ENCODE measurements at regions not wholly inside any gene's neighbourhood (a gene's known extent, or its start where the extent isn't known, plus 50 kb on each side); places are given as distances from the start of the nearest gene placed in this dataset.

DNA sequence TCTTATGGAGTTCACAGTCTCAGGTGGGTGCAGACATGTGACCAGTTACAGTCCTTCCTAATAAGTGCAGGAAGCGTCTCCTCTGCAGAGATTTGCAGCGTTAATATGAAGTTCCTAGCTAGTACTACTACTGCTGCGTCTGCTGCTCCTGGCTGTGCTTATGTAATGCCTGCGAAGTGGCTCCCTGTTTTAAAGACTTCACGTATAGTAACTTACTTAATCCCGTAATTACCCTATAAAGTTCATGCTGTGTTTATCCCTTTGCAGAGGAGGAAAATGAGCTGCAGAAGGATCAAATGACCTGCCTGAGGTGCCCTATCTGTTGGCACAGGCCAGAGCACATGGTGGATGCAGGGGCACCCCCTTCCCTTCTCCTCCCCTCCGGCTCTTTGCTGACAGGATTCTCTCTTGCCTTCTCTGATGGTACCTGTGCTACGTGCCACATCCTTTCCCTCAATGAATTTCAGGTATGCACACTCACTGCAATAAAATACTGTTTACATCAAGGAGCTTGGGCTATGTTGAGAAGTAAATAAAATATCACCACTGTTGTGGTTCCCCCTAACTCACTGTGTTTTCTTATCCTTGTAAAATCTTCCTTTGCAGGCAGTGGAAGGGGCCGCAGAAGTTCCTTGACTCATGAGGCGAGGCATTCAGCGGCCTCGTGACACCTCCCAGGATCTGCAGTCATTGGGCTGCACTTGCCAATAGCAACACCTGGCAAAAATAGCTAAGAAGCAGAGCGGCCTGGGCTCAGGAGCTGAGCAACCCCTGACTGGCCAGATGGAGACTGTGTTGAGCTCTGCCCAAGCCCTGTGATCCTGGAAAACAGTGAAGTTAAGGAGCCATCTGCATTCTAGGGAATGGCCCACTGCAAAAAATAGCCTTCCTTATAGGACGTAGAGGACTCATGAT is 188.9 kb upstream of the ATP10A start (continued):
- no peak for TF ChIP-seq RBAK (tag by site-specific recombination; IDR thresholded peaks at IDR 0.05)
- no peak for TF ChIP-seq ZNF423 (tag by site-specific recombination; IDR thresholded peaks at IDR 0.05)
- TF ChIP-seq ZFP69B (tag by site-specific recombination; IDR thresholded peaks at IDR 0.05), result no peak
- TF ChIP-seq, protein P1, sequence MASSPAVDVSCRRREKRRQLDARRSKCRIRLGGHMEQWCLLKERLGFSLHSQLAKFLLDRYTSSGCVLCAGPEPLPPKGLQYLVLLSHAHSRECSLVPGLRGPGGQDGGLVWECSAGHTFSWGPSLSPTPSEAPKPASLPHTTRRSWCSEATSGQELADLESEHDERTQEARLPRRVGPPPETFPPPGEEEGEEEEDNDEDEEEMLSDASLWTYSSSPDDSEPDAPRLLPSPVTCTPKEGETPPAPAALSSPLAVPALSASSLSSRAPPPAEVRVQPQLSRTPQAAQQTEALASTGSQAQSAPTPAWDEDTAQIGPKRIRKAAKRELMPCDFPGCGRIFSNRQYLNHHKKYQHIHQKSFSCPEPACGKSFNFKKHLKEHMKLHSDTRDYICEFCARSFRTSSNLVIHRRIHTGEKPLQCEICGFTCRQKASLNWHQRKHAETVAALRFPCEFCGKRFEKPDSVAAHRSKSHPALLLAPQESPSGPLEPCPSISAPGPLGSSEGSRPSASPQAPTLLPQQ (tag by site-specific recombination; IDR thresholded peaks at IDR 0.05), result 0 out of 2 replicates have a peak, but pooled peaks have one; percentile 19
- TF ChIP-seq ZNF558 (tag by site-specific recombination; IDR thresholded peaks at IDR 0.05), result no peak
- TF ChIP-seq ZNF350 (tag by site-specific recombination; IDR thresholded peaks at IDR 0.05), result no peak
- TF ChIP-seq ZNF18 (tag by site-specific recombination; IDR thresholded peaks at IDR 0.05), result no peak
- no peak for TF ChIP-seq BCL11A (tag by site-specific recombination; IDR thresholded peaks at IDR 0.05; ENCODE audit: low read depth)
- no peak for TF ChIP-seq ELK4 (IDR thresholded peaks at IDR 0.05; ENCODE audit: borderline replicate concordance, low read depth, low read length)
- TF ChIP-seq GLIS2 (tag by site-specific recombination; IDR thresholded peaks at IDR 0.05), result 0 out of 2 replicates have a peak, but pooled peaks have one; percentile 11
- TF ChIP-seq, protein P2, sequence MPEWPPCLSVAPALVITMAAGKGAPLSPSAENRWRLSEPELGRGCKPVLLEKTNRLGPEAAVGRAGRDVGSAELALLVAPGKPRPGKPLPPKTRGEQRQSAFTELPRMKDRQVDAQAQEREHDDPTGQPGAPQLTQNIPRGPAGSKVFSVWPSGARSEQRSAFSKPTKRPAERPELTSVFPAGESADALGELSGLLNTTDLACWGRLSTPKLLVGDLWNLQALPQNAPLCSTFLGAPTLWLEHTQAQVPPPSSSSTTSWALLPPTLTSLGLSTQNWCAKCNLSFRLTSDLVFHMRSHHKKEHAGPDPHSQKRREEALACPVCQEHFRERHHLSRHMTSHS (tag by site-specific recombination; IDR thresholded peaks at IDR 0.05), result no peak
- TF ChIP-seq ZNF140 (tag by site-specific recombination; IDR thresholded peaks at IDR 0.05), result no peak
- TF ChIP-seq SP3 (tag by site-specific recombination; IDR thresholded peaks at IDR 0.05), result no peak
- TF ChIP-seq ZNF544 (tag by site-specific recombination; IDR thresholded peaks at IDR 0.05), result no peak
- TF ChIP-seq ZNF335 (tag by site-specific recombination; conservative IDR thresholded peaks at IDR 0.05), result peak; percentile 99
- no peak for TF ChIP-seq ZNF776 (tag by site-specific recombination; IDR thresholded peaks at IDR 0.05; ENCODE audit: borderline replicate concordance)
- TF ChIP-seq ZNF433 (tag by site-specific recombination; IDR thresholded peaks at IDR 0.05; ENCODE audit: low read depth), result no peak
- no peak for TF ChIP-seq ZEB2 (tag by site-specific recombination; IDR thresholded peaks at IDR 0.05)
- TF ChIP-seq ZNF660 (tag by site-specific recombination; IDR thresholded peaks at IDR 0.05), result no peak
- no peak for TF ChIP-seq ZNF112 (tag by site-specific recombination; IDR thresholded peaks at IDR 0.05)
- no peak for TF ChIP-seq MYNN (tag by site-specific recombination; IDR thresholded peaks at IDR 0.05; ENCODE audit: borderline replicate concordance)
- no peak for TF ChIP-seq ZNF148 (tag by site-specific recombination; IDR thresholded peaks at IDR 0.05; ENCODE audit: borderline replicate concordance)
- no peak for TF ChIP-seq EGR2 (tag by site-specific recombination; IDR thresholded peaks at IDR 0.05; ENCODE audit: low read depth)
- peak; percentile 64 for TF ChIP-seq SP7 (tag by site-specific recombination; IDR thresholded peaks at IDR 0.05)
- TF ChIP-seq ZNF561 (tag by site-specific recombination; IDR thresholded peaks at IDR 0.05; ENCODE audit: borderline replicate concordance), result no peak
- TF ChIP-seq ZNF174 (tag by site-specific recombination; IDR thresholded peaks at IDR 0.05), result no peak
- no peak for TF ChIP-seq ZNF223 (tag by site-specific recombination; IDR thresholded peaks at IDR 0.05)
- no peak for TF ChIP-seq ZNF121 (tag by site-specific recombination; IDR thresholded peaks at IDR 0.05)
- TF ChIP-seq, protein P3, sequence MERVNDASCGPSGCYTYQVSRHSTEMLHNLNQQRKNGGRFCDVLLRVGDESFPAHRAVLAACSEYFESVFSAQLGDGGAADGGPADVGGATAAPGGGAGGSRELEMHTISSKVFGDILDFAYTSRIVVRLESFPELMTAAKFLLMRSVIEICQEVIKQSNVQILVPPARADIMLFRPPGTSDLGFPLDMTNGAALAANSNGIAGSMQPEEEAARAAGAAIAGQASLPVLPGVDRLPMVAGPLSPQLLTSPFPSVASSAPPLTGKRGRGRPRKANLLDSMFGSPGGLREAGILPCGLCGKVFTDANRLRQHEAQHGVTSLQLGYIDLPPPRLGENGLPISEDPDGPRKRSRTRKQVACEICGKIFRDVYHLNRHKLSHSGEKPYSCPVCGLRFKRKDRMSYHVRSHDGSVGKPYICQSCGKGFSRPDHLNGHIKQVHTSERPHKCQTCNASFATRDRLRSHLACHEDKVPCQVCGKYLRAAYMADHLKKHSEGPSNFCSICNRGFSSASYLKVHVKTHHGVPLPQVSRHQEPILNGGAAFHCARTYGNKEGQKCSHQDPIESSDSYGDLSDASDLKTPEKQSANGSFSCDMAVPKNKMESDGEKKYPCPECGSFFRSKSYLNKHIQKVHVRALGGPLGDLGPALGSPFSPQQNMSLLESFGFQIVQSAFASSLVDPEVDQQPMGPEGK (tag by site-specific recombination; IDR thresholded peaks at IDR 0.05), result peak; percentile 51; the same call in 1 of the 2 replicates
- no peak for TF ChIP-seq ZNF239 (tag by site-specific recombination; IDR thresholded peaks at IDR 0.05)
- TF ChIP-seq ZNF514 (tag by site-specific recombination; IDR thresholded peaks at IDR 0.05), result no peak

Measured in HEK293 (cell line).